ENCODE measurements at regions not wholly inside any gene's neighbourhood (a gene's known extent, or its start where the extent isn't known, plus 50 kb on each side); places are given as distances from the start of the nearest gene placed in this dataset.

GRCh38 chr7:83842894-83843293 is 194.0 kb upstream of the SEMA3E start:
- TF ChIP-seq POLR2AphosphoS5 (IDR thresholded peaks at IDR 0.05; ENCODE audit: borderline replicate concordance, low read depth, low read length) (no peak), EZH2 (IDR thresholded peaks at IDR 0.05) (no peak)
